HG03439 (cell line): ENCODE measurements at regions not wholly inside any gene's neighbourhood (a gene's known extent, or its start where the extent isn't known, plus 50 kb on each side); places are given as distances from the start of the nearest gene placed in this dataset.

Experiments
- ATAC-seq: cut with Tn5 transposase; IDR thresholded peaks from one replicate; pipeline ENCODE4 v1.9.1; 2021; ENCODE audit warnings: mild to moderate bottlenecking, moderate library complexity; ENCODE audit not compliant: unreplicated experiment

DNA sequence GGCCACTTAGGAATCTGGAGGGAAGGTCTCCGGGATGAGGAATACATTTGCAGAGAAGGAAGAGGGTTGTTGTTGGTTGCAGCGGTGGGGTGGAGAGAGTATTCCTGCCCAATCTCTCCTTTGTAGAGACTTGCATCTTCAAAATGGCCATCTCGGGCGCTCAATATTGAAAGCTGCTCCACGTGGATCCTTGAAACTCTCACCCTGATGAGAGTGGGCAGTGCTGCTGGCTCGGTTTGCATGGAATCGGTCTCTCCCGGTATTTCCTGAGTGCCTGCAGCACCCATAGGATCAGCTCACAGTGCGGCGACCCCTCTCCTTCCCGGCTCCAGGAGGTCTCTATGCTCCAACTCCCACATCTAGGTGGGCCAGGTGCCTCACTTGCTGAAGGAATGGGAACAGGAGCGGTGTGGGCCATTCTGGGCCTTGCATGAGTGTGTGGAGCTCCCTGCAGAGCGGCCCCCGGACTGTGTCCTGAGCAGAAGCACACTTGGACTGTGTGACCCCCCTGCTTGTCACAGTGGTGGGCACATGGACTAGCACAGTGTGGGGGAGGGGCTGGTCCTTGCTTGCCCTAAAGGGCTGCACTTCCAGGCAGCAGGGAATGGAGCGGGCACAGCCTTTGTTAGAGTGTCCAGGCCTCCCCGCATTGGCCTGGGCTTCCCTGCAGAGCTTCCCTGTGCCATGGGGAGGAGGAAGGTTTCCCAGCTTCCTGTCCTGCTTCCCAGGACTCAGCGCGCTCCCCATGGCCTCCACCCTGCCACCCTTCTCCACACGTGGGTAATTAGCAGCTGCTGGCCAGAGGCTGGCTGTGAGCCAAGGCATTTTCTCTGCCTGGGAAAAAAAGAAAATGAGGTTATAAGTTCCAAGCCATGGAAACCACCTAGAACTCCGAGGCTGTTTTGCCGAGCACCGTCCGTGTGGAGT is 139.3 kb downstream of the IRF8 start:
- no peak for ATAC-seq

DNA sequence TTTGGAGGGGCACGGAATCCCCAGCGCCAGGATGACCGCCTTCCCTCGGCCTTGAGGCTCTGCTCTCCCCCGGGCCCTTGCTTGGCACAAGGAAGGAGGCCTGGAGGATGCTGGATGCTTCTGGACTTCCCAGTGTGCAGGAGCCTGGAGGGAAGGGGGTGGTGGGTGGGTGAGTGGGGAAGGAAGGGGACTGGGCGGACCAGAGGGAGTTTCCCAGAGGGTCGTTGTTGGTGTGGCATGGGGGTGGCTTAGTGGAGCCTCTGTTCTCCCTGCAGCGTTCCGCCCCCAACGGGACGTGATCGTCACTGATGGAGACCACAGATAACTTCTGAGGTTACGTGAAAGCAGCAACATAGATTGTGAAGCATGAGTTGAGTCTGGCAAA is 140.0 kb downstream of the IRF8 start:
- ATAC-seq = no peak

DNA sequence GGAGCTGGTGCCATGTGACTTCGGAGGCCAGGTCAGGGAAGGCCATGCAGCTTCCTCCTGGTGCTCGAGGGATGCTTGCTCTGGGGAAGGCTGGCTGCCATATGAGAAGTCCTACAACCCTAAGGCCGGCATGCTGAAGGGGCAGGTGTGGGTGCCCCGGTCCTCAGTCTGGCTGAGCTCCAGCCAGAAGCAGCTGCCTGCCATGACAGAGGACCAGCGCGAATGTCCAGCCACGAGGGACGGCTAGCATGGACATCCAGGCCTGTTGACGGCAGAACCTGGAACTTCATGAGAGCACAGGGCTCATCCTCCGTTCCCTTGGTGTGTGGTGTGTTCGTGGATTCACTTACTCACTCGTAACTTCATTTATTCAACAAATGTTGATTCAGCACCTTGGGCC is 140.6 kb downstream of the IRF8 start:
- no peak for ATAC-seq

DNA sequence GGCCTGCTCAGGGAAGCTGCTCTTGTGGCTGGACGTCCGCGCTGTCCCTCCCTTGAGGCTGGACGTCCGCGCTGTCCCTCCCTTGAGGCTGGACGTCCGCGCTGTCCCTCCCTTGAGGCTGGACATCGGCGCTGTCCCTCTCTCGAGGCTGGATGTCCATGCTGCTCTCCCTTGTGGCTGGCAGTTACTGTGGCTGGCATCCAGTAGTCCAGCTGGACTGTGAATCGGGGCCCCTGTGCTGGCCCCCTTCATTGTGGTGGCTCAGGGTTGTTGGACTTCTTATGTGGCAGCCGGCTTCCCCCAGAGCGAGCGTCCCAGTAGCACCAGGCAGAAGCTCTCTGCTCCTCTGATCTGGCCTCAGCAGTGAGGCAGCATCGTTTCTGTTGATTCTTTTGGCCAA is 141.5 kb downstream of the IRF8 start:
- ATAC-seq = no peak

DNA sequence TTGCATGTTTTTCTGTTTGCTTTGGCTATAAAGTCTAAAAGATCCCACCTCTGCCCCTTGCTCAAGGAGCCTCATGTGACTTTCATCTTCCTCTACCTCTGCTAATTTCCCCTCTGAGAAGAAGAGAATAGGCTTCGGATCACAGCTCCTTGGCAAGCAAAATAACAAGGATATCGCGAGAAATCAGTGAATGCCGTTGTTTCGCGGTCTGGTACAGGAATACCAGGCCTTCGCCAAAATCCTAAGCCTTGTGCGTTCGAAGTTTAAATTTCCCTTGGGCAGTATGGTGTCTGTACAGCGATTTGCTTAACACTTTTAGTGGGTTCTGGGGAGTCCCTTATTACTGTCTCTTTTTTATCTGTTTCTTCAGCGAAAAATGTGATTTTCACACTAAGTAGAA is 142.3 kb downstream of the IRF8 start:
- ATAC-seq = no peak

DNA sequence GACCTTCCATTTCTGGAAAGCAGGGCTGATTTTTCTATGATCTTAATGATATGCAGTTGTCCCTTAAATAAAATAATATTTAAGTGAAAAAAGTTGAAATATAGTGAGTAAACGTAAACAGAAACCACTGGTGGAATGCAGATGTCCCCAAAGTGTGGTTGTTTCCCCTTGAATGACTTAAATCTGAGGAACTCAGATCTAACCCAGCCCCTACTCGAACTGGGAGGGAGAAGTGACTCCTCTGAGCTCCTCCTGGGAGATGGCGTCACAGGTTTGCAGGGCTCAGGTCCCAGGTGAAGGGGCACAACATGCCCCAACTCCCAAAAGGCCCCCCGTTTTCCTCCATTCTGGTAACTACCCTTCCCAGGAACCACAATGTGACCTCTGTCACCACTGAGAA is 142.8 kb downstream of the IRF8 start:
- no peak for ATAC-seq

DNA sequence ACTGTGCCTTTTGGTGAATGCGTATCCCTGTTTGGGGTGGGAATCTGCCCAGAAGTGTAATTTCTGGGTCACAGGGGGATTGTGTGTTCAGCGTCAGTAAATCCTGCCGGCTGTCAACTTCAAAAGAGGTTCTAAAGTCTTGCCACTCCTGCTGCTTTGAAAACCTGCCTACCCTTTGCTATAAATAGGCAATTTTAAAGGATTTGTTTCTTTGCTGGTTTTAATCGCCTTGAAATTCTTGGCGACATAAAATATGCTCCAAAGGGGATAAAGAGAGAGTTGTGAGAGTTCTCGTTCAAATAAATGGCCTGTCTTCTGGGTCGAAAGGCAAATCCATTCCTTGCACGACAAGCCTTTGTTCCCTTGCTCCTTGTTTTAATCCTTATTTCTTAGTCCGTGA is 143.4 kb downstream of the IRF8 start:
- ATAC-seq = no peak

DNA sequence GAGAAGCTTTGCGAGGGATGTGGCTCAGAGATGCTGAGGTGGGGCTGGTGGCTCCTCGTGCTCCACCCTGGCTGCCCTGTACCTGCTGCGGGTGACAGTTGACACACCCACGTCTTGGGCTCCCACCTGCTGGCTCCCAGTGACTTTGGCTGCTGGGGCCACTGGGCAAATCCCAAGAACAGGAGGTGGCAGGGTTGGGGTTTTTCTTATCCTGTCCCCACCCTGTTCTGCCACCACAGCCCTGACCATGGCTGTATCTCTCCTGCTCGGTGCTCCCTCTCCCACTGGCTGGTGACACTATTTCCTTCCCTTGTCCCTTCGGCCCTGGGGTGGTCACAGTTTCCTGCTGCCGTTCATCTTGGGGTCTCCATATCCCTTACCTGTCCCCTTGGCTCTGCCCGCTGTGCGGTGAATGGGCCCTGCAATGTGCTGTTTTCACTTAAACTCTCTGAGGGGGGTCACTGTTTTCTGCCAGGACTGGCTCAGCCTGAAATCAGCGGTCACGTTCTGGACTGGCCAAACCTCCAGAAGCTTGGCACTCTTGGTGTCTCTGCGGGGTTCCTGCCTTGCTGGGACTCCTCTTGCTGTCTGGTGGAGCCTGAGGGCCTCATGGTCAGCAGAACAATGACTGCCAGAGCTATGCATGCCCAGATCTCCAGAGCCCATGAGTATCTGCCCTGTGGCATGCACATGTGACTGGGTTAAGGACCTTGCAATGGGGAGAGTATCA is 144.2 kb downstream of the IRF8 start:
- no peak for ATAC-seq

DNA sequence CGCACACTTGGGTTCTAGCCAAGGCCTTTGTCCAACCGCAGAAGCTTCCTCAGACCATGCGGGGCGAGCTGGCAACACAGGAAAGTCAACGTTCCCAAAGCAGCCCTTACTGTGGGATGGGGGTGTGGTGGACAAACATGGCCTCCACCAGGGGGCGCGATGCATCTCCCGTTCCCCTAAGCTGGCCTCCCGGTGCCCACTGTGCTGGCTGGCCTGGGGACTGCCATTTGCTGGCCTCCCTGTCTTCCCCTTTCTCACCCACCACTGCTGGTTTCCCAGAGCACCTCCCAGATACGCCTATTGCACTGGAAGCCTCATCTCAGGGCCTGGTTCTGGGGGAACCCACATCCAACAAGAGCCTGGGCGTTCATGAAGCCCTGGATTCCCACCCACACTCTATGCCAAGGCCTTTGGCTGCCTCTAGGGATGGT is 145.3 kb downstream of the IRF8 start:
- ATAC-seq = no peak

DNA sequence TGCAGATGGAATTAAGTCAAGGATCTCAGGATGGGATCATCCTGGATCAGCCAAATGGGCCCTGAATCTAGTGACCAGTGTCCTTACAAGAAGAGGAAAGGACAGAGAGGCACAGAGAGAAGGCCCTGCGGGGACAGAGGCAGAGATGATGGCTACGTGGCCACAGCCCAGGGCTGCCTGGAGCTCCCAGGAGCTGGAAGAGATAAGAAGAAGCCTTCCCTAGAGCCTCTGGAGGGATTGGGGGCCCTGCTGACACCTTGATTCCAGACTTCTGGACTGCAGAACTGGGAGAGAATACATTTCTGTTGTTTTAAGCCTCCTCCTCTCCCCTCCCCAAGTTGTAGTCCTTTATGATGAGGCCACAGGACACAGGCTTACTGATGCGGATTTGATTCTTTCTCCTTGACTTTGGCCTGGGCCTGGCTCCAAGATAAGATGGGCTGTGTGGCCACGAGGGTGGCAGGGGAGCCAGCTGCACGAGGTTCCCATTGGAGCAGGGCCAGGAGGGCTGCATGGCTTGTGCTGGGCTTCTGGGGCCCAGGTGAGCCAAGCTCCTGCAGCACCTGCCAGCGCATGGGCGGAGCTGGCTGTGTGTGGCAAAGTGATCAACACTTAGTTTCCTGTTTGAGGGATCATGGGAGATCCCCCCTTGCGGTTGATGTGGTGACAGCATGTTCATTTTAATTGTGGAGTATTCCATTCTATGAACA is 146.1 kb downstream of the IRF8 start:
- ATAC-seq = no peak

DNA sequence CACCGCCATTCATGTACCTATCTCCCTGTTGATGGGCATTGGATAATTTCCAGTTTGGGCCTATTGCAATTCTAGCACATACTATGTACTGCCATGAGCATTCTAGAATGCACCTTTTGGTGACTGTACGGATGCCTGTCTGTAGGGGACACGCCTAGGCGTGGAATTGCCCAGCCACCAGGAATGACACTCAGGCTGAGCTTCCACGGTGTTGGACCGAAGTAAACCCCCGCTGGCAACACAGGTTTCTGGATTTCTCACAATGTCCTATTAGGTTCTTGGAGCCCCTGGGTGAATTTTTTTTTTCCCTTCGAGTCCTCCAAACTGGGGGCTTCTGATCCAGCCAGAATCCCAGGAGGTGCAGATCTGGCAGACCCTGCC is 146.6 kb downstream of the IRF8 start:
- ATAC-seq = no peak

DNA sequence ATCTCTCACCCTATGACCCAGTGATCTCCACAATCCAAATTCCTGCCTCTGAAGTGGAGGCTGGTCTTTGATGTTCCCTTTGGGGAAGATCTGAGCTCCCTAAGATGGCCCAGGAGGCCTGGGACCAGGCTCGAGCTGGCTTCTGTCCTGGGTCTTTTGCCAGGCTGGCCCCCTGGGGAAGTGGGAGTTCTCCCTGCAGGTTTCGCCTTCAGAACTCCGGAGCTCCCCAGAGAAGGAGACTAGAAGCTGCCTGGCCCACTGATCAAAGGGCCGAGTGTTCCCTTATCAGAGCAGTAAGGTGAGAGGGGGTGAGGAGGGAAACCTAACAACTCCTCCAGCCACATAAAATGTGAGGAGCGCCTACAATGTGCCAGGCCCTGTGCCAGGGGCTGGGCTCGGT is 147.1 kb downstream of the IRF8 start:
- no peak for ATAC-seq

DNA sequence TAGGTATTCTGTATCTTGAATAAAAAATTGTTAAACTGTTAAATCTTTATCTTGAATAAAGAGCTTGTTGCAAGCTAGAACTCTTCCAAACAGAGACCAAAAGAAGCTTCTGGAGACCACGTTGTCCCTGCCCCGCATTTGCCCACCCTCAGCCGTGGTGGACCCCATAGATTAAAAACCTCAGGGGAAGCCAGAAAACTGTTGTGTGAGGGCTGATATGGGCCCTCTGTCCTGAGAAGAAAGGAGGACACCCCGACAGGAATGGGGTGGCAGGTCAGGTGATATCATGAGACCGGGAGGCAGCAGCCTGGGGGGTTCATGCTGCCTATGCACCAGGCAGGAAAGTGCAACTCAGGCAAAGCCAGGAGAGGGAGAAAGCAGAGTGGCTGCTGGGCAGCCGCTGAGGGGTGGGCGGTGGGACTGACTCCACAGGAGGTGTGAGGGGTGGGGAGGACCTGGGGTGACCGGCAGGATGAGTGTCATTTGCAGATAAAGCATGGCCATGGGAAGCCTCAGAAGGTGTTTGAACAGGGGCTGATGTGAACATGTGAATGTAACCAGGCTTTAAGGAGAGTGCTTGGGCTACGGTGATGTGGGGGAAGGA is 147.8 kb downstream of the IRF8 start:
- ATAC-seq = no peak

DNA sequence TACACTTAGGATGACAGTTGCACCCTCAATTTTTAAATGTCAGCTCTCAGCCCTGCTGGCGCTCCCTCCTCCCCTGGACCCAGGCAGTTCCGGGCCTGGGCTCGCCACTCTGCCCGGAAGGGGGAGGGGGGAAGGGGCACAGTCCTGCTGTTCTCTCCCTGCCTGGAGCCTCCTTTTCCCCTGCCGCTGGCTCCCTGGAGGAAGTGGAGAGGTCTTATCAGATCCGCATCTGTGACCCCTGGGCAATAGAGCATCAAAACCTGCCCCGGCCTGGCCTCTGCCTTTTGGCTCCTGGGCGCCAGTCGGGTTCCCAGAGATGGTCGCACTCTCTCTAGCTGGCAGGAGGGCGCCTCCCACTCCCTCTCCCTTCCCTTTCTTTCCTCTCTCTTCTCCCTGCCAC is 149.3 kb downstream of the IRF8 start:
- ATAC-seq = no peak

DNA sequence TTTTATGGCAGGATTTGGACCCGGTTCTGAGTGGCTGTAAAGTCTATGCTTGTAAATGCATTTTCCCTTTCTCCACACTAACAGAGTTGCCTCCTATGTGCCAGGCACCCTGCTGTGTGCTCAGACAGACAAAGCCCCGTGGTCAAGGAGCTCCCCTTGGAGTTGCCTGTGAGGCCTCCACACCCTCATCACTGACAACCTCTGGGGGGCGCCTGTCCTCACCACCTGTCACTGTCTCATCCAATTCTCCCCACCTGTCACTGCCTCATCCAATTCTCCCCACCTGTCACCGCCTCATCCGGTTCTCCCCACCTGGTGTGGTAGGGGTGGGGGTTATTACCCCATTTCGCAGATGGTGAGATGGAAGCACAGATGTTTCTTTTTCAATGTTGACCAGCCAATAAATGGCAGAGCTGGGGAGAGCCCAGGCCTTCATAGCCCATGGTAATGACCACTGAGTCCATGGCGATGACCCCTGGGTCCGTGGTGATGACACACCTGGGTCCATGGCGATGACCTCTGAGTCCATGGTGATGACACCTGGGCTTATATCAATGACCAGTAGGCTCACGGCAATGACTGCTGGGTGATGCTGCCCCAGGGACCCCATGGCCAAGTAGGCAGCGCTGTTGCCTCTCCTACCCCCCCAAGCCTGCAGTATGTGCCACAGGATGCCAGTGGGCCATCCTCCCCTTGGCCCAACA is 150.1 kb downstream of the IRF8 start:
- ATAC-seq = no peak

DNA sequence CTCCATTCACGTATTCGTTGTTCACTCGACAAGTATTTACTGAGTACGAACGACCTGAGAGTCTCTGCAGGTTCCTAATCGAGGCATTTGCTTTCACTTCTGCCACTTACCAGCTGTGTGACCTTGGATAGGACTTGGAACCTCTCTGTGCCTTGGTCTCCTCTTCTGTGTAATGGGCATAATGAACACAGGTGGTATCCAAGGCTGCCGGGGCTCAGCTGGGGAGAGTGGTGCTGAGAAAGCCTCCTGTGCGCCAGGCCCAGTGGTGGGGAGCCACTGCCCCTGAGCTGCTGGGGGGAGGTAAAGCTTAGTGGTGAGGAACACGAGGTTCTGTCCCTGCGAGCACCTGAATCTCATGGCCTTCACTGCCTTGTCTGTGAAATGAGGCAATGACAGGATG is 150.7 kb downstream of the IRF8 start:
- ATAC-seq = no peak

DNA sequence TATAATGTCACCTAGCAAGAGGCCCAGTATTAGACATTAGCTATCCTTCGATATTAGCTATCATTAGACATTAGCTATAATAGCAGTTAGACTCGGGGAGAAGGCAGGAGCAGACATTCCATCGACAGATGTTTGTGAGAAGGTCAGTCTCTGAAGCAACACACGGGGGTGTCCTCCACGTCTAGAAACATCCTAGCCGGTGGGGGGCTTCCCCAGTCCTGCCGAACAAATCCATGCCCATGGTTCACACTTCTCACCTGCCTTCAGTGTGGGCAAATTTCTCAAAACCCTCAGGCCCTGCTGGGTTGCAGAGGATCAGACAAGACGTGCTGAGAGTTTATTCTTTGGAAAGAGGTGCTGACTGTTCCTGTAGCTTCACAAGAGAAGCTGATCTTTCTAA is 151.1 kb downstream of the IRF8 start:
- no peak for ATAC-seq

DNA sequence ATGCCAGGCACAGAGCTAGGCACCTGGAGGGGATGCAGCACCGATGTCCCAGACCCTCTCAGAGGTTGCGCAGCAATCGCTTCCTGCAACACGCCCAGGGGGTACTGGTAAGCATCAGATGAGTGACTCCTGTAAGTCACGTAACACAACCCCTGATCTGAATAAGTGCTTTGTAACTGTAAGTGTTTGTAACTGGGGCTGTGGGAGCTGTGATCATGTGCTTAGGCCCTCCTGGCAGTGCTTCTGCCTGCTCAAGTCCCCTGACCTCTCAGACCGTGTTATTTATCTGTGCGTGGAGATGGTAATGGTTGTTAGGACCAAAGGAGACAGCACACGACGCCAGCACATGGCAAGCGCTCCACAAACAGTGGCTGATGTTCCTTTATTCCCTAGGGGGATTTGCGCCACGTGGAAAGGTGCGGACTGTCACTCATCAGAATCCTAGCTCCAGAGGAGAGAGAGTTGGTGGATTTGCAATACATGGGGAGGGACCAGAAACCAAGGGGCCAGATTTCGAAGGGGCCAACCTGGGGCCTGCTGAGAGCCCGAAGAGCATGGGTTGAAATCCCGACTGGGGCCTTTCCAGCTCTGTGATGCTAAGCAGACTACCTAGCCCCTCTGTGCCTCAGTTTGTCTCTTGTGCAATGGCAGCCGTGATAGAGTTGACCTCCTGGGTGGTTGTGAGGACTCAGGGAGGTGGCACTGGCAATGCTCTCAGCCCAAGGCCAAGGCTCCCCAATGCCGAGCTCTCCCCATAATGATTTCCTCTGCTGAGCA is 151.8 kb downstream of the IRF8 start:
- ATAC-seq = no peak

DNA sequence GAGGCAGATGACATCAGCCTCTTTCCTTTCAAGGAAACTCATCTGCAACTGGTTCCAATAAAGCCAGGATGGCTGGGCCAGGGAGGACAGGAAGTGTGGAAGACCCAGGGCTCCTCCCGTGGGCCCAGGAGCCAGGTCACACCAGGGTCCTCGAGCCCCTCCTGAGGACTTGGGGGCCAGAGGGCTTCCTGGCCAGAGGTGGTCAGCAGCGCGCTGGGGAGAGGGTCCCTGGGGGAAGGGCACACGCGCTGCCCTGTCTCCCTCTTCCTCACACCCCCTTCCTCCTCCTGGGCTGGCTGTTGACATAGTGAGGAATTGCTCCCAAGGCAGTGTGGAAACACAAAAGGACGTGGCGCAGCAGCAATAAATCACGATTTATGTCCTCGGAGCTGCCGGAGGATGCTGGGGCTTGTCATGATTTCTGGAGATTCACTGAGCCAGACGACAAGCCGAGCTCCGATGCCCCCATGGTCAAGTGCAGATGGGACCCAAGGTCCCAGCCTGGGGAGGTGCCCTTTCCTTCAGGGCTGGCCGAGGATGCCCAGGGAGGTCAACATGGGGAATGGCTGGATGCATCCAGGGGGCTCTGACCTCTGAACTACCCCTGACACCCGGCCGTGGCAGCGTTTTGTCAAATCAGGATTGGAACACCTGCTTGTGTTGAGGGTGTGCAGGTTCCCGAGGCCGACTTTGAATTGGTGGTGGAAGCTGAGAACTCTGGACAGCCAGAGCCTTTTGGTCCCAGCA is 152.6 kb downstream of the IRF8 start:
- no peak for ATAC-seq
